Esophagus muscularis mucosa (tissue), 4 donors: ENCODE measurements at regions not wholly inside any gene's neighbourhood (a gene's known extent, or its start where the extent isn't known, plus 50 kb on each side); places are given as distances from the start of the nearest gene placed in this dataset.
A peak's percentile ranks its signal among the peaks of the same experiment; 100 is the strongest.

Experiments
- DNase-seq: peaks from one replicate; pipeline ENCODE4 v3.0.0-alpha.2; 2017; ENCODE audit errors: extremely low spot score
- H3K27ac ChIP-seq, 4 donors: fragments of 200-600 bp; sonication (generic); replicated peaks in 1 of 4; 1 replicate in 3 of 4; 2 replicates in 1 of 4; pipeline ENCODE4 v1.5.1; 2016 to 2019; ENCODE audit warnings: mild to moderate bottlenecking in 1 of 4
- H3K27me3 ChIP-seq, 4 donors: fragments of 200-600 bp; sonication (generic); one replicate each; pipeline versions ENCODE4 v1.5.1 to v1.6.0; 2016 to 2019
- H3K36me3 ChIP-seq, 4 donors: fragments of 200-600 bp; sonication (generic); one replicate each; pipeline ENCODE4 v1.5.1; 2016 to 2019
- H3K4me1 ChIP-seq, 4 donors: fragments of 200-600 bp; sonication (generic); one replicate each; pipeline ENCODE4 v1.5.1; 2016 to 2019
- H3K4me3 ChIP-seq, 4 donors: fragments of 200-600 bp; sonication (generic); 1 replicate in 2 of 4; 2 replicates in 2 of 4; pipeline ENCODE4 v1.5.1; 2016 to 2019; ENCODE audit warnings: mild to moderate bottlenecking in 4 of 4, moderate library complexity in 1 of 4
- H3K9me3 ChIP-seq, 4 donors: fragments of 200-600 bp; sonication (generic); 1 replicate in 3 of 4; 2 replicates in 1 of 4; pipeline ENCODE4 v1.5.1; 2016 to 2019
- EP300 ChIP-seq: sonication (generic); formaldehyde crosslinking; IDR thresholded peaks from one replicate; pipeline ENCODE4 v1.6.1; 2017; ENCODE audit warnings: antibody characterized with exemption
- POLR2A ChIP-seq: fragments of 450-650 bp; IDR thresholded peaks from one replicate; pipeline ENCODE4 v1.6.1; 2017; ENCODE audit warnings: antibody characterized with exemption, moderate library complexity, mild to moderate bottlenecking, low read depth
- POLR2AphosphoS5 ChIP-seq, 2 donors: sonication (generic); formaldehyde crosslinking; IDR thresholded peaks; one replicate each; pipeline ENCODE4 v1.6.1; 2017; ENCODE audit warnings: antibody characterized with exemption in 2 of 2
- WGBS: methylation state at CpG from one replicate; pipeline ENCODE4 v1.1.5; 2018; 5-methylcytosine and 5-hydroxymethylcytosine counted together
- intact Hi-C: fragments of 100-400 bp; cut with DNase I; formaldehyde crosslinking; loops from one replicate; pipeline ENCODE4 v1.15.1; 2023
- TF ChIP-seq, protein P1 (sequence below), 3 experiments: fragments of 200-600 bp in 2 of 3; fragments of 450-650 bp in 1 of 3; sonication (generic) in 2 of 3; IDR thresholded peaks; one replicate each; pipeline ENCODE4 v1.5.1; 2017 to 2019; ENCODE audit warnings: antibody characterized with exemption in 3 of 3, mild to moderate bottlenecking in 2 of 3, moderate library complexity in 1 of 3

DNA sequence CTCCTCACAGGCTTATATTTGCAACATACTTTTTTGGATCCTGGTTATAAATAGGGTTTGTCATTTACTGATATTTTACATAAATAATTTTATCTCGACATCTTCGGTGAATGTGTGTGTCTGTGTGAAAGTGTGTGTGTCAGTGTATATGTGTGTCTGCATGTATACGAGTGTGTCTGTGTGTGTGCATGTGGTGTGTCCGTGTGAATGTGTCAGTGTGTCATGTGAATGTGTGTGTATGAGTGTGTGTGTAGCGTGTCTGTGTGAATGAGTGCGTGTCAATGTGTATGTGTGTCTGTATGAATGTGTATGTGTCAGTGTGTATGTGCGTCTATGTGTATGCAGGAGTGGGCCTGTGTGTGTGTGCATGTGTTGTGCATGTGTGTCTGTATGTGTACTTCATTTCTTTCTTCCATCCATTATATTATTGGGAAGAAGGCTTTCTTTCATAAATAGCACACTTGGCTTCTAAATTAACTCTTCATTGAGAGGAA lies 161.6 kb downstream of the ST6GAL2 start:
- intact Hi-C loops: no loop called here
- no peaks in the 10 kb centered on the region for H3K4me1 ChIP-seq
- no peak overlapping the region for H3K27ac ChIP-seq
- 91% methylated on average over 7 of the region's 7 CpGs for WGBS
- no peaks in the 10 kb centered on the region for H3K36me3 ChIP-seq
- no peaks in the 10 kb centered on the region for H3K27me3 ChIP-seq
- H3K4me3 ChIP-seq: no peak overlapping the region
- no peak for TF ChIP-seq EP300
- TF ChIP-seq POLR2AphosphoS5 (IDR thresholded peaks at IDR 0.05): no peak
- TF ChIP-seq, protein P1, sequence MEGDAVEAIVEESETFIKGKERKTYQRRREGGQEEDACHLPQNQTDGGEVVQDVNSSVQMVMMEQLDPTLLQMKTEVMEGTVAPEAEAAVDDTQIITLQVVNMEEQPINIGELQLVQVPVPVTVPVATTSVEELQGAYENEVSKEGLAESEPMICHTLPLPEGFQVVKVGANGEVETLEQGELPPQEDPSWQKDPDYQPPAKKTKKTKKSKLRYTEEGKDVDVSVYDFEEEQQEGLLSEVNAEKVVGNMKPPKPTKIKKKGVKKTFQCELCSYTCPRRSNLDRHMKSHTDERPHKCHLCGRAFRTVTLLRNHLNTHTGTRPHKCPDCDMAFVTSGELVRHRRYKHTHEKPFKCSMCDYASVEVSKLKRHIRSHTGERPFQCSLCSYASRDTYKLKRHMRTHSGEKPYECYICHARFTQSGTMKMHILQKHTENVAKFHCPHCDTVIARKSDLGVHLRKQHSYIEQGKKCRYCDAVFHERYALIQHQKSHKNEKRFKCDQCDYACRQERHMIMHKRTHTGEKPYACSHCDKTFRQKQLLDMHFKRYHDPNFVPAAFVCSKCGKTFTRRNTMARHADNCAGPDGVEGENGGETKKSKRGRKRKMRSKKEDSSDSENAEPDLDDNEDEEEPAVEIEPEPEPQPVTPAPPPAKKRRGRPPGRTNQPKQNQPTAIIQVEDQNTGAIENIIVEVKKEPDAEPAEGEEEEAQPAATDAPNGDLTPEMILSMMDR (IDR thresholded peaks at IDR 0.05): no peak
- TF ChIP-seq POLR2A: no peak
- H3K9me3 ChIP-seq: no peaks in the 10 kb centered on the region
- DNase-seq: no peak

DNA sequence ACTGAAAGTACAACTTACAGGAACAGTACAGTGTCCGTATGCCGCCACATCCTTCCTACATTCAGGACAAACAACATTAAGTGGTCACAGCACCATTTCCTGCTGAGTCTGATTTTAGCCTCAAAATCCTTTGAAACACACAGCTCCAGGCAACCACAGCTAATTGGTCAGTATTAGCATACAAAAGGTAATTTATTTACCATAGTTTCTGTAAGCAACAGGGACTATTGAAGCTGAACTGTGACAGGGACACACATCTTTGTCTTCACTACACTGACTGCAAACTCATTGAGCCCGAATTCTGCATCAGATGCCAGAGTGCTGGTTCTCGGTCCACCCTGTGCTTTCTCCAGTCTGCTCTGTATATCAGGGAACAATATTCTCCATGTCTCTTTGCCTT lies 151.8 kb downstream of the ST6GAL2 start:
- intact Hi-C loops: no loop called here
- TF ChIP-seq POLR2AphosphoS5 (IDR thresholded peaks at IDR 0.05) (no peak), POLR2A (no peak), EP300 (no peak)
- TF ChIP-seq, protein P1 (IDR thresholded peaks at IDR 0.05): no peak
- Histone ChIP-seq H3K9me3 (peaks cover 0 to 11% (median 3%) of the 10 kb centered on the region in 4 donors), H3K4me3 (no peak overlapping the region), H3K4me1 (no peaks in the 10 kb centered on the region), H3K27me3 (no peaks in the 10 kb centered on the region), H3K27ac (no peak overlapping the region), H3K36me3 (no peaks in the 10 kb centered on the region)
- DNase-seq: no peak
- 67% methylated on average over 4 of the region's 4 CpGs for WGBS

DNA sequence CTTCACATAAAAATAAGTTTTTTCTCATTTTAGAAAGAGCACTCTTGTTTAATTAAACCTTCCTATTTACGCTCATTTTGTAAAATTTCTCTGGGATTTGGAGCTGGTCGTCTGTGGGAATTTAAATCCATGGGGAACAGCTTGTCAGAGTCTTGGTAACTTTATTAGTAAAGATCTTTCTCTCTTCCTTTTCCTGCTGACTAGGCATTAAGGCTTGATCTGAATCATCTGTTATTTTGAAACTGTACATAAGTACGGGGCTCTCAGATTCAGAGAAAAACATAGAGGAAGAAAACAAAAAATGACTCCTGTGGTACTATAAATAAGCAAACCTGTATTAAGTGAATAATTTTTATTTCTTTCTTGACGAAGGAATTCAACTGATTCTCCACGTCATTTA lies 150.2 kb downstream of the ST6GAL2 start:
- WGBS: 77% methylated on average over 5 of the region's 5 CpGs
- TF ChIP-seq, protein P1 (IDR thresholded peaks at IDR 0.05): no peak
- TF ChIP-seq POLR2AphosphoS5 (IDR thresholded peaks at IDR 0.05) (no peak), POLR2A (no peak), EP300 (no peak)
- H3K27me3 ChIP-seq: no peaks in the 10 kb centered on the region
- no peak overlapping the region for H3K27ac ChIP-seq
- no peak overlapping the region for H3K4me3 ChIP-seq
- H3K36me3 ChIP-seq: no peaks in the 10 kb centered on the region
- H3K4me1 ChIP-seq: no peaks in the 10 kb centered on the region
- no peak for DNase-seq
- H3K9me3 ChIP-seq: peaks cover 0 to 11% (median 3%) of the 10 kb centered on the region in 4 donors
- intact Hi-C loops: no loop called here

DNA sequence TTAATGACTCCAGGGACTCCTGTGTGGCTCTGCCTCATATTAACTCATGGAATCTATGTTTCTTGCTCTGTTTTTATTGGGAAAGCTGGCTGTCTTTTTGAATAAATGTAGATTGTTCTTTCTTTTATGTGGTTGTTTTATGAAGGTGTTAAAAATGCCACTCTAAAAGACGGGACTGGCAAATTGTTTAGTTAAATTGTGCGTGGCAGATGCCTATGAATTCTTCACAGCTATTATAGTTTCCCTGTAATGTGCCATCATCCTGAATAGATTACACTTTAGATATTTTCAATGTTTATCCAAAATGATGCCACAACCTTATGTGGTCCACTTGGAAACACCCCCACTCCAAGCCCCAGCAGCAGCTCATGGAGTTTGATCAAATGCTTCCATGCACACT lies 149.7 kb downstream of the ST6GAL2 start:
- DNase-seq: no peak
- peaks cover 0 to 11% (median 3%) of the 10 kb centered on the region in 4 donors for H3K9me3 ChIP-seq
- intact Hi-C loops: no loop called here
- WGBS: 77% methylated on average over 2 of the region's 2 CpGs
- no peaks in the 10 kb centered on the region for H3K27me3 ChIP-seq
- H3K4me1 ChIP-seq: no peaks in the 10 kb centered on the region
- TF ChIP-seq EP300: no peak
- no peak for TF ChIP-seq POLR2AphosphoS5 (IDR thresholded peaks at IDR 0.05)
- TF ChIP-seq POLR2A: no peak
- TF ChIP-seq, protein P1 (IDR thresholded peaks at IDR 0.05): no peak
- no peak overlapping the region for H3K27ac ChIP-seq
- no peak overlapping the region for H3K4me3 ChIP-seq
- H3K36me3 ChIP-seq: no peaks in the 10 kb centered on the region

DNA sequence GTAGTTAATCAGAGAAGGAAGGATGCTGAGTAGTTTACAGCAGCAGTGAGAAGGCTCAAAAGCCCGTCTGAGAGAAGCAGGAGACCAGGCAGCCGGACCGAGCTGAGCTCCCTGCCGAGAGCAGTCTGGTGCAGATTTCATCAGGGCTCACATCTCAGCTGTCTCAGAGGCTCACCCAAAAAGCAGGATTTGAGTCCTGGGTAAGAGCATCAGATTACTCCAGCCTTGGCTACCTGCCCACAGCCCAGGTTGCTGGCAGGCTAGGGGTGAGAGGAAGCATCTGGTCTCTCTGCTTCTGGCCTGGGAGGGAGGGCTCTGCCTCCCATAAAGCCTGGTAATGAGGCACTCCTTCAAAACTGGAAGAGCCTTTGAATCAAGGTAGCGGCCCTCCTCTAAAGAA lies 140.5 kb downstream of the ST6GAL2 start:
- no peaks in the 10 kb centered on the region for H3K36me3 ChIP-seq
- intact Hi-C loops: no loop called here
- no peak overlapping the region for H3K27ac ChIP-seq
- no peak for DNase-seq
- no peaks in the 10 kb centered on the region for H3K4me1 ChIP-seq
- no peaks in the 10 kb centered on the region for H3K27me3 ChIP-seq
- 36% methylated on average over 5 of the region's 5 CpGs for WGBS
- no peak overlapping the region for H3K4me3 ChIP-seq
- TF ChIP-seq POLR2A (no peak), POLR2AphosphoS5 (IDR thresholded peaks at IDR 0.05) (peak in 1 of 2 donors; percentile 4)
- peaks cover 0 to 7% (median 0%) of the 10 kb centered on the region in 4 donors for H3K9me3 ChIP-seq
